HCT116 (cell line): ENCODE measurements at regions not wholly inside any gene's neighbourhood (a gene's known extent, or its start where the extent isn't known, plus 50 kb on each side); places are given as distances from the start of the nearest gene placed in this dataset.

Source experiments
- ATAC-seq: fragments of 200-7000 bp; cut with Tn5 transposase; 2 replicates; pipeline ENCODE4 v1.9.1; 2020; ENCODE audit warnings: mild to moderate bottlenecking, moderate library complexity
- BruUV-seq: library from RNA; stranded (reverse); fragments of 400-500 nt; replicated peaks from 2 replicates; lab custom pipeline; 2021; lab: Mats Ljungman, UMichigan
- CTCF ChIA-PET: fragments of 300-600 bp; sonication (Branson Sonifier 250); formaldehyde crosslinking; loops from one replicate; lab custom pipeline; 2021; ENCODE audit warnings: antibody characterized with exemption; lab: Charles Lee
- POLR2A ChIA-PET: fragments of 300-600, 350-600 bp; sonication (Branson Sonifier 250); formaldehyde crosslinking; loops from one replicate; lab custom pipeline; 2021; ENCODE audit warnings: antibody characterized with exemption; lab: Charles Lee
- RAD21 ChIA-PET, 2 experiments: fragments of 300-600 bp; sonication (Branson Sonifier 250); formaldehyde crosslinking; loops; one replicate each; lab custom pipeline; 2023; ENCODE audit warnings: low total read pairs in 2 of 2; ENCODE audit not compliant: uncharacterized antibody in 2 of 2, unreplicated experiment in 2 of 2, low non-redundant PET in 1 of 2; lab: Charles Lee
- DNase-seq: peaks from one replicate; pipeline ENCODE4 v3.0.0-alpha.2; 2010; ENCODE audit warnings: low read depth, low spot score
- H2AFZ ChIP-seq: fragments of 200-600 bp; shearing (Covaris generic), sonication (generic); 2 replicates; pipeline ENCODE4 v1.6.1; 2017; ENCODE audit warnings: low read depth, mixed run types, mixed read lengths, antibody characterized with exemption, low read length; ENCODE audit not compliant: poor library complexity, severe bottlenecking
- H3K27ac ChIP-seq: 2 replicates; pipeline ENCODE4 v1.5.1; 2012; ENCODE audit warnings: low read depth, low read length
- H3K27me3 ChIP-seq: fragments of 200-600 bp; sonication (generic); 2 replicates; pipeline ENCODE4 v1.6.1; 2016; ENCODE audit warnings: mixed run types, low read length, mixed read lengths; ENCODE audit not compliant: insufficient read depth
- H3K36me3 ChIP-seq, 2 experiments: fragments of 200-500 bp in 1 of 2; fragments of 200-600 bp in 1 of 2; sonication (Bioruptor generic) in 1 of 2; sonication (generic) in 1 of 2; 2 replicates each; pipeline versions ENCODE4 v1.5.1 to v1.6.1; 2014 to 2016; ENCODE audit warnings: low read length in 2 of 2, inconsistent platforms in 1 of 2, mixed read lengths in 1 of 2, mixed run types in 1 of 2; ENCODE audit not compliant: insufficient read depth in 2 of 2, control insufficient read depth in 1 of 2
- H3K4me1 ChIP-seq, 2 experiments: fragments of 200-600 bp in 1 of 2; sonication (generic) in 1 of 2; 2 replicates each; pipeline versions ENCODE4 v1.5.1 to v1.6.1; 2012 to 2017; ENCODE audit warnings: low read length in 2 of 2, inconsistent platforms in 1 of 2, mild to moderate bottlenecking in 1 of 2, mixed read lengths in 1 of 2, mixed run types in 1 of 2, moderate library complexity in 1 of 2; ENCODE audit not compliant: insufficient read depth in 2 of 2, control insufficient read depth in 1 of 2
- H3K4me2 ChIP-seq: fragments of 200-600 bp; sonication (generic); 2 replicates; pipeline ENCODE4 v1.6.1; 2017; ENCODE audit warnings: mixed run types, low read length, mixed read lengths
- H3K4me3 ChIP-seq, 2 experiments: fragments of 200-600 bp in 1 of 2; sonication (generic) in 1 of 2; replicated peaks in 1 of 2; 2 replicates each; pipeline ENCODE4 v1.5.1; 2011 to 2016; ENCODE audit warnings: low read length in 2 of 2, control low read depth in 1 of 2, low read depth in 1 of 2, mild to moderate bottlenecking in 1 of 2, mixed read lengths in 1 of 2, mixed run types in 1 of 2
- H3K79me2 ChIP-seq: fragments of 200-600 bp; sonication (generic); 2 replicates; pipeline ENCODE4 v1.6.1; 2017; ENCODE audit warnings: mild to moderate bottlenecking, mixed run types, low read length, moderate library complexity, mixed read lengths; ENCODE audit not compliant: insufficient read depth
- H3K9ac ChIP-seq: fragments of 200-600 bp; sonication (generic); 2 replicates; pipeline ENCODE4 v1.6.1; 2016; ENCODE audit warnings: low read length, mixed read lengths
- H3K9me2 ChIP-seq: fragments of 200-600 bp; sonication (generic), shearing (Covaris generic); 2 replicates; pipeline ENCODE4 v1.6.1; 2017; ENCODE audit warnings: mixed run types, mild to moderate bottlenecking, moderate library complexity; ENCODE audit not compliant: insufficient read depth
- H3K9me3 ChIP-seq, 2 experiments: fragments of 200-500 bp in 1 of 2; fragments of 200-600 bp in 1 of 2; sonication (Bioruptor generic) in 1 of 2; sonication (generic) in 1 of 2; 2 replicates each; pipeline ENCODE4 v1.6.1; 2014 to 2017; ENCODE audit warnings: low read length in 2 of 2, mixed read lengths in 2 of 2, inconsistent platforms in 1 of 2, low read depth in 1 of 2, mild to moderate bottlenecking in 1 of 2, mixed run types in 1 of 2, moderate library complexity in 1 of 2; ENCODE audit not compliant: control insufficient read depth in 1 of 2, insufficient read depth in 1 of 2
- H4K20me1 ChIP-seq: fragments of 200-600 bp; sonication (generic), shearing (Covaris generic); 2 replicates; pipeline ENCODE4 v1.6.1; 2017; ENCODE audit warnings: mixed run types, mild to moderate bottlenecking, moderate library complexity; ENCODE audit not compliant: insufficient read depth
- CEBPB ChIP-seq: IDR thresholded peaks from 2 replicates; pipeline ENCODE4 v1.6.1; 2012; ENCODE audit warnings: low read depth
- ELF1 ChIP-seq: IDR thresholded peaks from 2 replicates; pipeline ENCODE4 v1.6.1; 2012; ENCODE audit warnings: low read depth, borderline replicate concordance
- EZH2 ChIP-seq: fragments of 200-600 bp; sonication (generic); IDR thresholded peaks from 2 replicates; pipeline ENCODE4 v1.6.1; 2017; ENCODE audit warnings: antibody characterized with exemption, mixed run types
- EZH2phosphoT487 ChIP-seq: fragments of 200-600 bp; IDR thresholded peaks from 2 replicates; pipeline ENCODE4 v1.6.1; 2018; ENCODE audit warnings: antibody characterized with exemption, borderline replicate concordance
- FOSL1 ChIP-seq: IDR thresholded peaks from 2 replicates; pipeline ENCODE4 v1.6.1; 2012; ENCODE audit warnings: low read depth
- SIN3A ChIP-seq: IDR thresholded peaks from 2 replicates; pipeline ENCODE4 v1.6.1; 2012; ENCODE audit warnings: low read depth
- SP1 ChIP-seq: IDR thresholded peaks from 2 replicates; pipeline ENCODE4 v1.6.1; 2012; ENCODE audit warnings: low read depth
- YY1 ChIP-seq: IDR thresholded peaks from 2 replicates; pipeline ENCODE4 v1.6.1; 2011; ENCODE audit warnings: low read length, low read depth, moderate library complexity, mild to moderate bottlenecking; ENCODE audit not compliant: insufficient replicate concordance; ENCODE audit errors: extremely low read depth
- ZNF274 ChIP-seq: fragments of 200-500 bp; sonication (Bioruptor generic); IDR thresholded peaks from 2 replicates; pipeline ENCODE4 v1.6.1; 2014; ENCODE audit warnings: mild to moderate bottlenecking, low read depth, low read length, inconsistent platforms
- intact Hi-C: fragments of 100-400 bp; cut with micrococcal nuclease; formaldehyde crosslinking; loops from 2 replicates; pipeline ENCODE4 v1.10.0; 2022
- TF ChIP-seq, protein P1 (sequence below): IDR thresholded peaks from 2 replicates; pipeline ENCODE4 v1.6.1; 2011; ENCODE audit warnings: mild to moderate bottlenecking, low read length, moderate library complexity; ENCODE audit not compliant: insufficient replicate concordance; ENCODE audit errors: extremely low read depth
- TF ChIP-seq, protein P2 (sequence below): IDR thresholded peaks from 2 replicates; pipeline ENCODE4 v1.6.1; 2012
- TF ChIP-seq, protein P3 (sequence below), 3 experiments: fragments of 200-600 bp in 1 of 3; sonication (generic) in 1 of 3; IDR thresholded peaks in 2 of 3; conservative IDR thresholded peaks in 1 of 3; 2 replicates each; pipeline ENCODE4 v1.5.1; 2012 to 2017; ENCODE audit warnings: low read depth in 2 of 3, low read length in 2 of 3, antibody characterized with exemption in 1 of 3, borderline replicate concordance in 1 of 3, control low read depth in 1 of 3, mild to moderate bottlenecking in 1 of 3, mixed read lengths in 1 of 3, mixed run types in 1 of 3, moderate library complexity in 1 of 3; ENCODE audit not compliant: insufficient read depth in 1 of 3

DNA sequence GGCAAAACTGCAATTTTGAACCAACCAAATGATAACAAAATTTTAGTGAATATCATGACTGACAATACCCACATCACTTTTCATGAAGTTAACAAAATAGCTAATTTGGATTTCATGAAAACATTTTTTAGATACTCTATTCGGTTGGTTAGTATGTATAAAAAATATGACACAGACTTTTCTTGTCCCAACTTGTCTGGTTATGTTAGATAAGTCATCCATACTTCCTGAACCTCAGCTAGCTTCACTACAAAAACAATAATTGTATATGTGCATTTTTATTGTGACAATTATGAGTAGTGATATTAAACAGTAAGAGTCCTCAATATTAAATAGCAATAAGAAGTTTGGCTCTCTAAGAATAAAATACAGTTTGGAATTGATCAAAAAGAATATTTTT, 408.1 kb upstream of the DSEL start:
- BruUV-seq: no TSS peak
- Histone ChIP-seq H3K79me2 (no peaks in the 10 kb centered on the region), H4K20me1 (no peaks in the 10 kb centered on the region), H2AFZ (no peak overlapping the region), H3K36me3 (no peaks in the 10 kb centered on the region), H3K4me1 (no peaks in the 10 kb centered on the region), H3K27ac (no peak overlapping the region), H3K4me2 (no peak overlapping the region), H3K9me3 (peaks cover 10 to 20% of the 10 kb centered on the region in 2 experiments; a peak in 2 of 4 replicates), H3K4me3 (no peak overlapping the region), H3K9ac (no peak overlapping the region), H3K27me3 (no peaks in the 10 kb centered on the region), H3K9me2 (no peaks in the 10 kb centered on the region)
- ChIA-PET POLR2A (no interaction called here), RAD21 (no interaction called here), CTCF (no interaction called here)
- DNase-seq (no peak), ATAC-seq (no peak)
- intact Hi-C loops: no loop called here
- TF ChIP-seq, protein P1, sequence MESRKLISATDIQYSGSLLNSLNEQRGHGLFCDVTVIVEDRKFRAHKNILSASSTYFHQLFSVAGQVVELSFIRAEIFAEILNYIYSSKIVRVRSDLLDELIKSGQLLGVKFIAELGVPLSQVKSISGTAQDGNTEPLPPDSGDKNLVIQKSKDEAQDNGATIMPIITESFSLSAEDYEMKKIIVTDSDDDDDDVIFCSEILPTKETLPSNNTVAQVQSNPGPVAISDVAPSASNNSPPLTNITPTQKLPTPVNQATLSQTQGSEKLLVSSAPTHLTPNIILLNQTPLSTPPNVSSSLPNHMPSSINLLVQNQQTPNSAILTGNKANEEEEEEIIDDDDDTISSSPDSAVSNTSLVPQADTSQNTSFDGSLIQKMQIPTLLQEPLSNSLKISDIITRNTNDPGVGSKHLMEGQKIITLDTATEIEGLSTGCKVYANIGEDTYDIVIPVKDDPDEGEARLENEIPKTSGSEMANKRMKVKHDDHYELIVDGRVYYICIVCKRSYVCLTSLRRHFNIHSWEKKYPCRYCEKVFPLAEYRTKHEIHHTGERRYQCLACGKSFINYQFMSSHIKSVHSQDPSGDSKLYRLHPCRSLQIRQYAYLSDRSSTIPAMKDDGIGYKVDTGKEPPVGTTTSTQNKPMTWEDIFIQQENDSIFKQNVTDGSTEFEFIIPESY: no peak
- TF ChIP-seq, protein P2, sequence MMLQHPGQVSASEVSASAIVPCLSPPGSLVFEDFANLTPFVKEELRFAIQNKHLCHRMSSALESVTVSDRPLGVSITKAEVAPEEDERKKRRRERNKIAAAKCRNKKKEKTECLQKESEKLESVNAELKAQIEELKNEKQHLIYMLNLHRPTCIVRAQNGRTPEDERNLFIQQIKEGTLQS: no peak
- TF ChIP-seq CEBPB: no peak
- no peak for TF ChIP-seq FOSL1
- TF ChIP-seq, protein P3, sequence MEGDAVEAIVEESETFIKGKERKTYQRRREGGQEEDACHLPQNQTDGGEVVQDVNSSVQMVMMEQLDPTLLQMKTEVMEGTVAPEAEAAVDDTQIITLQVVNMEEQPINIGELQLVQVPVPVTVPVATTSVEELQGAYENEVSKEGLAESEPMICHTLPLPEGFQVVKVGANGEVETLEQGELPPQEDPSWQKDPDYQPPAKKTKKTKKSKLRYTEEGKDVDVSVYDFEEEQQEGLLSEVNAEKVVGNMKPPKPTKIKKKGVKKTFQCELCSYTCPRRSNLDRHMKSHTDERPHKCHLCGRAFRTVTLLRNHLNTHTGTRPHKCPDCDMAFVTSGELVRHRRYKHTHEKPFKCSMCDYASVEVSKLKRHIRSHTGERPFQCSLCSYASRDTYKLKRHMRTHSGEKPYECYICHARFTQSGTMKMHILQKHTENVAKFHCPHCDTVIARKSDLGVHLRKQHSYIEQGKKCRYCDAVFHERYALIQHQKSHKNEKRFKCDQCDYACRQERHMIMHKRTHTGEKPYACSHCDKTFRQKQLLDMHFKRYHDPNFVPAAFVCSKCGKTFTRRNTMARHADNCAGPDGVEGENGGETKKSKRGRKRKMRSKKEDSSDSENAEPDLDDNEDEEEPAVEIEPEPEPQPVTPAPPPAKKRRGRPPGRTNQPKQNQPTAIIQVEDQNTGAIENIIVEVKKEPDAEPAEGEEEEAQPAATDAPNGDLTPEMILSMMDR (IDR thresholded peaks at IDR 0.05 in 2 of 3, conservative IDR thresholded peaks at IDR 0.05 in 1 of 3; ENCODE audit: borderline replicate concordance in 1 of 3, insufficient read depth in 1 of 3, low read depth in 2 of 3, low read length in 2 of 3): no peak
- TF ChIP-seq SP1: no peak
- no peak for TF ChIP-seq ZNF274
- TF ChIP-seq EZH2phosphoT487: no peak
- no peak for TF ChIP-seq ELF1
- no peak for TF ChIP-seq EZH2
- no peak for TF ChIP-seq YY1
- no peak for TF ChIP-seq SIN3A
